ENCODE measurements at regions not wholly inside any gene's neighbourhood (a gene's known extent, or its start where the extent isn't known, plus 50 kb on each side); places are given as distances from the start of the nearest gene placed in this dataset.

DNA sequence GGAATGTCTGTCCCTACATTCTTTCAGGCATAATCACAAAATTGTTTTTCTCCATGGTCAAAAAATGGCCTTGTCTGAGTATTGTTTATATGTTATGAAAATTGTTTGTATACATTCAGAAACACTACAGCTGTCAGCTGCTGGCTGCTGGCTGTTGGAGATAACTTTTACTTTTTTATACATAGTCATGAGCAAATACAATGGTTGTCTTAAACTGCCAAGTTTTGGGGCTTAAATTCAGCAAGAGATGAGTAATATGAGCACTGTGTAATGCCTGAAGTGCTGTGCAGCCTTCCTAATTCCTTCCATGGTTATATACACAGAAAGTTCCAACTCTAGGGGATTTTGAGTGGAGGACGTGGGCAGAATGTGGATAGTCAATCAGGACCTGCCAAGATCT, 168.9 kb upstream of the RMP24 start:
- TF ChIP-seq CTCF (IDR thresholded peaks at IDR 0.05): no peak
- TF ChIP-seq EZH2 (IDR thresholded peaks at IDR 0.05): no peak
- TF ChIP-seq EZH2phosphoT487 (IDR thresholded peaks at IDR 0.05): no peak

Measured in neural progenitor cell (in vitro differentiated cells).